Trophoblast cell (in vitro differentiated cells and primary cell): ENCODE measurements at regions not wholly inside any gene's neighbourhood (a gene's known extent, or its start where the extent isn't known, plus 50 kb on each side); places are given as distances from the start of the nearest gene placed in this dataset.

Source experiments
- DNase-seq, 2 donors: peaks; one replicate each; pipeline ENCODE4 v3.0.0-alpha.2; 2016
- H2AFZ ChIP-seq: 2 replicates; pipeline ENCODE4 v1.6.1; 2013; ENCODE audit warnings: low read length, moderate library complexity, mild to moderate bottlenecking; ENCODE audit not compliant: insufficient read depth, poor library complexity
- H2AK5ac ChIP-seq: 2 replicates; pipeline ENCODE4 v1.6.1; 2013; ENCODE audit warnings: mild to moderate bottlenecking, low read length
- H2BK120ac ChIP-seq: 2 replicates; pipeline ENCODE4 v1.6.1; 2013; ENCODE audit warnings: low read length, mild to moderate bottlenecking, moderate library complexity; ENCODE audit not compliant: insufficient read depth, poor library complexity
- H2BK12ac ChIP-seq: 2 replicates; pipeline ENCODE4 v1.6.1; 2013; ENCODE audit warnings: mild to moderate bottlenecking, low read length, moderate library complexity
- H2BK5ac ChIP-seq: 2 replicates; pipeline ENCODE4 v1.6.1; 2013; ENCODE audit warnings: low read length, low read depth, moderate library complexity, mild to moderate bottlenecking; ENCODE audit not compliant: poor library complexity
- H3K14ac ChIP-seq: 2 replicates; pipeline ENCODE4 v1.6.1; 2013; ENCODE audit warnings: mild to moderate bottlenecking, low read length
- H3K18ac ChIP-seq: 2 replicates; pipeline ENCODE4 v1.6.1; 2013; ENCODE audit warnings: mild to moderate bottlenecking, low read length
- H3K23ac ChIP-seq: 2 replicates; pipeline ENCODE4 v1.6.1; 2013; ENCODE audit warnings: low read length
- H3K27ac ChIP-seq: 2 replicates; pipeline ENCODE4 v1.5.1; 2013; ENCODE audit warnings: low read depth, mild to moderate bottlenecking, inconsistent platforms, low read length, moderate library complexity
- H3K27me3 ChIP-seq: 2 replicates; pipeline ENCODE4 v1.6.1; 2013; ENCODE audit warnings: inconsistent platforms, mild to moderate bottlenecking, low read length, moderate library complexity; ENCODE audit not compliant: insufficient read depth
- H3K36me3 ChIP-seq, 2 experiments: 1 replicate in 1 of 2; 2 replicates in 1 of 2; pipeline ENCODE4 v1.6.1; 2013; ENCODE audit warnings: low read length in 2 of 2, mild to moderate bottlenecking in 2 of 2, moderate library complexity in 1 of 2; ENCODE audit not compliant: insufficient read depth in 2 of 2, control insufficient read depth in 1 of 2
- H3K4ac ChIP-seq: 2 replicates; pipeline ENCODE4 v1.6.1; 2013; ENCODE audit warnings: low read depth, mild to moderate bottlenecking, low read length, moderate library complexity
- H3K4me1 ChIP-seq, 2 experiments: 1 replicate in 1 of 2; 2 replicates in 1 of 2; pipeline ENCODE4 v1.6.1; 2013; ENCODE audit warnings: low read length in 2 of 2, mild to moderate bottlenecking in 2 of 2, moderate library complexity in 1 of 2; ENCODE audit not compliant: insufficient read depth in 2 of 2, control insufficient read depth in 1 of 2
- H3K4me2 ChIP-seq: 2 replicates; pipeline ENCODE4 v1.6.1; 2013; ENCODE audit warnings: inconsistent platforms, mild to moderate bottlenecking, low read length, moderate library complexity
- H3K4me3 ChIP-seq: 2 replicates; pipeline ENCODE4 v1.5.1; 2013; ENCODE audit warnings: mild to moderate bottlenecking, low read depth, low read length, inconsistent platforms
- H3K79me1 ChIP-seq: one replicate; pipeline ENCODE4 v1.6.1; 2013; ENCODE audit warnings: low read length
- H3K79me2 ChIP-seq: 2 replicates; pipeline ENCODE4 v1.6.1; 2013; ENCODE audit warnings: low read length, mild to moderate bottlenecking; ENCODE audit not compliant: control insufficient read depth, insufficient read depth, poor library complexity
- H3K9ac ChIP-seq: 2 replicates; pipeline ENCODE4 v1.6.1; 2013; ENCODE audit warnings: mild to moderate bottlenecking, low read length
- H3K9me3 ChIP-seq: 2 replicates; pipeline ENCODE4 v1.6.1; 2013; ENCODE audit warnings: low read depth, mild to moderate bottlenecking, control low read depth, inconsistent platforms, low read length; ENCODE audit not compliant: insufficient read depth
- H4K12ac ChIP-seq: 2 replicates; pipeline ENCODE4 v1.6.1; 2013; ENCODE audit warnings: low read depth, mild to moderate bottlenecking, low read length, moderate library complexity
- H4K8ac ChIP-seq: 2 replicates; pipeline ENCODE4 v1.6.1; 2013; ENCODE audit warnings: low read depth, mild to moderate bottlenecking, low read length, moderate library complexity
- H4K91ac ChIP-seq: one replicate; pipeline ENCODE4 v1.6.1; 2013; ENCODE audit warnings: low read depth, mild to moderate bottlenecking, low read length, moderate library complexity
- WGBS: extraction: QIAGEN DNeasy Blood & Tissue Kit; methylation state at CpG from one replicate; pipeline ENCODE4 v1.1.7; 2013; ENCODE audit warnings: missing lambda C conversion rate; ENCODE audit not compliant: insufficient read length, insufficient coverage; ENCODE audit errors: extremely low coverage; 5-methylcytosine and 5-hydroxymethylcytosine counted together

DNA sequence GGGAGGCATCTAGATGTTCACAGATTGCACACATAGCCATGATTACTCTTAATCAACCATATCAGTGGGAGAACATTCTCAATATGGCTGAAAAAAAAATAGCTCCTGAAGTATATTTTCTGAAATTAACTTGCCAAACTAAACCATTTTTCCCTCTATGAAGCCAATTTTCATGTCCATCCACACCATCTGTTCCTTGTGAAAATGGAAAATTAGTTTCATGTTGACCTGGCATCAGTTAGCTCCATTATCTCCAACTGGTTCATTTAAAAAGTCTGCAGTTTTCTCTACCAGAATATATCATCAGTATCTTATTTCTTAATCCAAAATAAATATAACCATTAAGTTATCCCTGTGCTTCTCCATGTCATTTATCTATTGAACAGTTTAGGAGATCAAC lies 138.8 kb upstream of the CDH10 start:
- no peak overlapping the region for H2AK5ac ChIP-seq
- H3K14ac ChIP-seq, result no peak overlapping the region
- no peak for DNase-seq
- H3K27ac ChIP-seq, result no peak overlapping the region
- no peak overlapping the region for H2BK12ac ChIP-seq
- no peaks in the 10 kb centered on the region for H3K27me3 ChIP-seq
- no peak overlapping the region for H4K12ac ChIP-seq
- H3K23ac ChIP-seq, result no peak overlapping the region
- no peak overlapping the region for H3K4me3 ChIP-seq
- H3K79me1 ChIP-seq, result no peaks in the 10 kb centered on the region
- no peak overlapping the region for H4K8ac ChIP-seq
- H3K9ac ChIP-seq, result no peak overlapping the region
- no peaks in the 10 kb centered on the region for H3K79me2 ChIP-seq
- H3K4me2 ChIP-seq, result no peak overlapping the region
- H3K18ac ChIP-seq, result no peak overlapping the region
- no peak overlapping the region for H4K91ac ChIP-seq
- no peaks in the 10 kb centered on the region for H3K9me3 ChIP-seq
- no peak overlapping the region for H2AFZ ChIP-seq
- no peak overlapping the region for H2BK5ac ChIP-seq
- H3K4ac ChIP-seq, result no peak overlapping the region
- no peaks in the 10 kb centered on the region for H3K36me3 ChIP-seq
- H2BK120ac ChIP-seq, result no peak overlapping the region
- no peaks in the 10 kb centered on the region for H3K4me1 ChIP-seq

DNA sequence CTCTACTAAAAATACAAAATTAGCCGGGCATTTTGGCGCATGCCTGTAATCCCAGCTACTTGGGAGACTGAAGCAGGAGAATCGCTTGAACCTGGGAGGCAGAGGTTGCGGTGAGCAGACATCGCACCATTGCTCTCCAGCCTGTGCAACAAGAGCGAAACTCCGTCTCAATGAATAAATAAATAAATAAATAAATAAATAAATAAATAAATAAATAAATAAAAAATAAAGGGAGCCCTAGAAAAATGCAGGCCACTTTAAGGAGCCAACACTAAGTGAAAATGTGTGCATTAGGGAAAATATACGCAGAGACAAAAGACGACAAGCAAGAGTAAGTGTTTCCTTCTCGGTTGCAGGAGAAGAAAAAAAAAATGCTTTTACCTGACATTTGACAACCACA lies 132.6 kb upstream of the CDH10 start:
- Histone ChIP-seq H3K9me3 (no peaks in the 10 kb centered on the region), H3K79me2 (no peaks in the 10 kb centered on the region), H3K23ac (no peak overlapping the region), H3K18ac (no peak overlapping the region), H3K79me1 (no peaks in the 10 kb centered on the region), H3K4me1 (no peaks in the 10 kb centered on the region), H2BK5ac (no peak overlapping the region), H2AFZ (no peak overlapping the region), H3K4me2 (no peak overlapping the region), H2AK5ac (no peak overlapping the region), H3K14ac (no peak overlapping the region), H4K91ac (no peak overlapping the region), H3K36me3 (no peaks in the 10 kb centered on the region), H4K8ac (no peak overlapping the region), H2BK120ac (no peak overlapping the region), H4K12ac (no peak overlapping the region), H3K9ac (no peak overlapping the region), H2BK12ac (no peak overlapping the region), H3K27me3 (no peaks in the 10 kb centered on the region), H3K27ac (no peak overlapping the region), H3K4ac (no peak overlapping the region), H3K4me3 (no peak overlapping the region)
- no peak for DNase-seq
- no CpG with 5 or more reads among the region's 10 CpGs for WGBS

DNA sequence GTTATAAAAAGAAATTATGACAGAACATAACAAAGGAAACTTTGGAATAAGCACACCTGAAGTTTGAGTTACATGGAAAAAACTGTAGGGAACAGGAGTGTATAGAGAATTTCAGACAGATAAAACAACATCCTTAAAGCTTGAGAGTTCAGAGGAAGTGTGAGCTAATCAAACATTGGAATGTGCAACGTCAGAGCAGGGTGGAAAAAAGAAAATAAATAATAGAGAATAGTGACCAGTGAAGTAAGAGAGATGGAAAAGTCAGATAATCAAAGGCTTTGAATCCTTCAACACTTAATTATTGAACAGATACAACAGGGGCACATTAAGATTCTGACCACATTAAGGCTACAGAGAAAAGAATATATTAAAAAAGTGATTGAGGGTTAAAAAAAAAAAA lies 128.5 kb upstream of the CDH10 start:
- Histone ChIP-seq H2AK5ac (no peak overlapping the region), H2BK5ac (no peak overlapping the region), H3K9me3 (no peaks in the 10 kb centered on the region), H3K14ac (no peak overlapping the region), H3K36me3 (no peaks in the 10 kb centered on the region), H4K8ac (no peak overlapping the region), H3K23ac (no peak overlapping the region), H2BK120ac (no peak overlapping the region), H3K4me2 (no peak overlapping the region), H3K27me3 (no peaks in the 10 kb centered on the region), H2BK12ac (no peak overlapping the region), H3K18ac (no peak overlapping the region), H3K79me1 (no peaks in the 10 kb centered on the region), H2AFZ (no peak overlapping the region), H3K9ac (no peak overlapping the region), H3K27ac (no peak overlapping the region), H3K4me3 (no peak overlapping the region), H3K79me2 (no peaks in the 10 kb centered on the region), H3K4ac (no peak overlapping the region), H3K4me1 (no peaks in the 10 kb centered on the region), H4K91ac (no peak overlapping the region), H4K12ac (no peak overlapping the region)
- DNase-seq, result no peak
- WGBS, result no CpG with 5 or more reads among the region's 1 CpG

DNA sequence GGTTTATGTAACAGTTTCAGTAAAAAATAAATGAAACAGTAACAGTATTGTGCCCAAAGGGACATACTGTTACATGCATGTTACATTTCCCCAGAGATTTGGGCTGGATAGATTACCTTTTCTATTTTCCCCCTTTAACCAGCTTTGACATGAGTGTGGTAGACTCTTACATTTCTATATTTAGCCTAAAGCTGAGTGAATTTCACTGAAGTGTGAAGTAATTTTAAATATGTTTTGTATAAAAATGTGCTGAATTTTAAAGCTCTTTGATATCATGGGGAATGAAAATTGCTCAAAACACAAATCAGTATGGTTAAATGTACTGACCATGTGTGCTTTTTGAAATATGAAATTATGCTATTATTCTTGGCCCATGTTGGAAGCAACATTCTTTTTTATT lies 122.3 kb upstream of the CDH10 start:
- Histone ChIP-seq H2BK12ac (no peak overlapping the region), H3K14ac (no peak overlapping the region), H2AK5ac (no peak overlapping the region), H3K9me3 (no peaks in the 10 kb centered on the region), H3K18ac (no peak overlapping the region), H3K79me2 (no peaks in the 10 kb centered on the region), H3K4me3 (no peak overlapping the region), H2AFZ (no peak overlapping the region), H3K4ac (no peak overlapping the region), H2BK120ac (no peak overlapping the region), H3K27me3 (no peaks in the 10 kb centered on the region), H3K27ac (no peak overlapping the region), H4K8ac (no peak overlapping the region), H3K4me1 (no peaks in the 10 kb centered on the region), H3K9ac (no peak overlapping the region), H4K12ac (no peak overlapping the region), H3K4me2 (no peak overlapping the region), H3K79me1 (no peaks in the 10 kb centered on the region), H2BK5ac (no peak overlapping the region), H3K23ac (no peak overlapping the region), H4K91ac (no peak overlapping the region), H3K36me3 (no peaks in the 10 kb centered on the region)
- DNase-seq, result no peak

DNA sequence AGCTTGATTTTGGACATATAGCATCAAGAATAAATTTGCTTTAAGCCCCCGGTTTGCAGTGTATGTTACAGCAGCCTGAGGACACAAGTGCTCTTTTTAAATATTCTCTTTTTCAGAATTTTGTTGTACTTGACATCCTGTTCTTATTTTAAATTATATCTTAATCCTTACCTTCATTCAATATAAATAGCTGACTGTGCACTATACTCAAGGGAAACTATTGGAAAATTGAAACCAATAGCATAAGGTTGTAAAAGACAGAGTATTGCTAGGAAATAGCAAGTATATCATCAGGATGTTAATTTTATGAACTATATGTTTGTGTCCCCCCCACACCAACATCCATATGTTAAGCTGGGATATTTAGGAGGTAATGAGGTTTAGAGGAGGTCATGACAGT lies 120.4 kb upstream of the CDH10 start:
- Histone ChIP-seq H3K9me3 (peaks cover 1% of the 10 kb centered on the region), H3K4me3 (no peak overlapping the region), H3K27ac (no peak overlapping the region), H3K4me1 (no peaks in the 10 kb centered on the region), H2AFZ (no peak overlapping the region), H3K9ac (no peak overlapping the region), H4K8ac (no peak overlapping the region), H2BK120ac (no peak overlapping the region), H3K4ac (no peak overlapping the region), H2BK12ac (no peak overlapping the region), H2AK5ac (no peak overlapping the region), H3K23ac (no peak overlapping the region), H3K79me2 (no peaks in the 10 kb centered on the region), H3K36me3 (no peaks in the 10 kb centered on the region), H3K14ac (no peak overlapping the region), H3K27me3 (no peaks in the 10 kb centered on the region), H2BK5ac (no peak overlapping the region), H3K4me2 (no peak overlapping the region), H4K91ac (no peak overlapping the region), H3K79me1 (no peaks in the 10 kb centered on the region), H4K12ac (no peak overlapping the region), H3K18ac (no peak overlapping the region)
- no peak for DNase-seq
- no CpG with 5 or more reads among the region's 1 CpG for WGBS
